Activated CD8-positive, alpha-beta memory T cell treated with anti-CD3 and anti-CD28 coated beads for 1 hour (primary cell): ENCODE measurements at regions not wholly inside any gene's neighbourhood (a gene's known extent, or its start where the extent isn't known, plus 50 kb on each side); places are given as distances from the start of the nearest gene placed in this dataset.
"Not testable (repeated sequence)": the region's sequence is repeated elsewhere in the genome, so short reads cannot be mapped to it uniquely, and the experiment has no call there.

Experiments used
- DNase-seq, 2 donors: peaks; one replicate each; pipeline ENCODE4 v3.0.0-alpha.2; 2020; ENCODE audit warnings: low read depth in 1 of 2; ENCODE audit errors: extremely low read depth in 1 of 2

- no peak for DNase-seq
Observed at GRCh38 chr4:105023668-105024055, 123.0 kb upstream of the TET2 start.

- DNase-seq = no peak
Observed at GRCh38 chr4:105025263-105026017, 121.2 kb upstream of the TET2 start.

DNA sequence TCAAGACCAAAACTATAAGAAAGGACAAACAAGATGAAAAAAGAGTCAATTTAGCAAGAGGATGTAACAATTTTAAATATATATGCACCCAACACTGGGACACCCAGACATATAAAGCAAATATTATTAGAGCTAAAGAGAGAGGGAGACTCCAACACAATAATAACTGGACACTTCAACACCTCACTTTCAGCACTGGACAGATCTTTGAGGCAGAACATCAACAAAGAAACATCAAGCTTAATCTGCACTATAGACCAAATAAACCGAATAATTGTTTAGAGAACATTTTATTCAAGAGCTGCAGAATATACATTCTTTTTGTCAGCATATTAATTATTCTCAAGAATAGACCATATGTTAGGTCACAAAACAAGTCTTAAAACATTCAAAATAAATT lies 109.7 kb upstream of the TET2 start:
- no peak for DNase-seq

DNA sequence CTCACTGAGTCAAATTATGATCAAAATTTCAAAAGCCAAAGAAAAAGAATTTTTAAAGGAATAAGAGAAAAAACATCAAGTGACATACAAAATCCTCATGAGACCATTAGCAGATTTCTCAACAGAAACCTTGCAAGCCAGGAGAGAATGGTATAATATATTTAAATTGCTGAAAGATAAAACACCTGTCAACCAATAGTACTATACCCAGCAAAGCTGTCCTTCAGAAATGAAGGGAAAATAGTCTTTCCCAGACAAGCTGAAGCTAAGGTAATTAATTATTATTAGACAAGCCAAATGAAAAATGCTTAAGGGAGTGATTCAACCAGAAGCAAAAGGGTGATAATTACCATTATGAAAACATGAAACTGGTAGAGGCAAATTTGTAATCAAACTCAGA lies 104.2 kb upstream of the TET2 start:
- DNase-seq = no peak

DNA sequence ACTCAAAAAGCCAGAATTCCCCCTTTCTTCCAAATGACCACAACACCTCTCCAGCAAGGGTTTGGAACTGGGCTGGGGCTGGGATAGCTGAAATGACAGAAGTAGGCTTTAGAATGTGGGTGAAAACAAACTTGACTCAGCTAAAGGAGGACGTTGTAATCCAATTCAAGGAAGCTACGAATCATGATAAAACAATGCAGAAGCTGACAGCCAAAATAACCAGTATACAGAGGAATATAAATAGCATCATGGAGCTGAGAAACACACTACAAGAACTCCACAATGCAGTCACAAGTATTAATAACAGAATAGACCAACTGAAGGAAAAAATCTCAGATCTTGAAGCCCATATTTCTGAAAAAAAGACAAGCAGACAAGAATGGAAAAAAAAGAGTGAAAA lies 95.8 kb upstream of the TET2 start:
- no peak for DNase-seq

DNA sequence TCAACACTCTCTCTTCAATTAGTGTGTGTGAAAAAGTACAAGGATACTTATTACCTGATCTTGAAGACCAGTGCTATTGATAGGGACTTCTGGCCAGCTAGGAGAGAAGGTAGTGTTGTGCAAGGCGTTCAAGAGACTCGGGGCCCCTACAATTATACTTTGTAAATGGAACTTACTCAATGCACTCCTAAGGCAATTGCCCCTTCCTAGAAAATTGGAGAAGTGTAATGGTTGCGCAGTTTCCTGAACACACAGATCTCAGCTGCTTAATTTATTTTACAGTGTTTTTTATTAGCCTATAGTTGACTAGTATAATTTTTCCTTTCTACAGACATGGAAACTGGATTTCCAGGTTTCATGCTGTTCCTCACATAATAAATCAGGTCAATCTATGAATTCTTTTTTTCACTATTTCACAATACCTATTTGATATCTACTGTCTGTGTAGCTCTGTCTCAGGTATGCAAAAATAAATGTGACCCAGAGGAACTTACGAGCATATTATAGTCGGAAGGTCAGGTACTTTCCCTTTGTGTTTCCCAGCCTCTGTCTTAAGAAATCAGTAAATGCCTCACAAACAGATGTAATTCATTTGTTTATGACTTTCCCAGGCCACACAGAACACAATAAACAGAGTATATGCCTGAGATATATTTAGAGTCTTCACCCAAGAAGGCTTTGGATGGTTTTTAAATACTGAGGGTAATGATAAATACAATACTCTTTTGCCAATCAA lies 89.1 kb upstream of the TET2 start:
- DNase-seq = no peak

- DNase-seq = no peak
Observed at GRCh38 chr4:105058177-105058812, 88.4 kb upstream of the TET2 start.

DNA sequence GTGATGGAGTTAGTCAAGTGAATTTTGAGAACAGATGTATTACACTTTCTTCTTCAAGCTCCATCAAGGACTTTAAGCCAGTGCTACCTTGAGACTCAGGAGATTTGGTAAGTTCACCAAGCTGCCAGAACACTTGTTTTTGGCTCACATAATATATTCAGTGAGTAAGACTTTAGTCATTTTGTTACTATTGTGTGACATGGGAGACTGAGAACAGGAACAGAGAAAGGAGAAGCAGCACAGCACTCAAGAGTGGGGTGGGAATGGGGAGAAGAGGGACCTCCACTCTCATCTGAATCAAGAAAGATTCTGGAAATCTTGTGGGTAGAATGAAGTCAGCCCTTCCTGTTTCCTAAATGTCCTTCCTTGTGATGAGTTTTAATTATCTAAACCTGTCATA lies 87.3 kb upstream of the TET2 start:
- no peak for DNase-seq

DNA sequence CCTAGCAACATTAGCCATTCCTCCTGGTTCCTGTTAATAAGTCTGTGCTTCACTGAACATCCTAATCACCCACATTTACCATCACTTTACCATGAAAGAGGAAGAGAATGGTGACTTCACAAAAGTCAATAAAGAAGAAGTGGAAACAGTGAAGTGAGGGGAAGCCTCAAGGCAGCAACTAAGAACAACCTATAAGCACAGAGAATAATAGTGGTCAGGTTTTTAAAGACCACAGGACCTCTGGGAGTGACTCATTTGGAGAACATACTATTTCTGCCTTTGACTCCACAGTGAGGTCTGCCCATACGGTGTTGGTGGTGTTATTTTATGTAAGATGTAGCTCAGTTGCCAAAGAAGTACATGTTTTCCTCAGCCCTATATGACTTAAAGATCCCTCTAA lies 86.0 kb upstream of the TET2 start:
- no peak for DNase-seq

DNA sequence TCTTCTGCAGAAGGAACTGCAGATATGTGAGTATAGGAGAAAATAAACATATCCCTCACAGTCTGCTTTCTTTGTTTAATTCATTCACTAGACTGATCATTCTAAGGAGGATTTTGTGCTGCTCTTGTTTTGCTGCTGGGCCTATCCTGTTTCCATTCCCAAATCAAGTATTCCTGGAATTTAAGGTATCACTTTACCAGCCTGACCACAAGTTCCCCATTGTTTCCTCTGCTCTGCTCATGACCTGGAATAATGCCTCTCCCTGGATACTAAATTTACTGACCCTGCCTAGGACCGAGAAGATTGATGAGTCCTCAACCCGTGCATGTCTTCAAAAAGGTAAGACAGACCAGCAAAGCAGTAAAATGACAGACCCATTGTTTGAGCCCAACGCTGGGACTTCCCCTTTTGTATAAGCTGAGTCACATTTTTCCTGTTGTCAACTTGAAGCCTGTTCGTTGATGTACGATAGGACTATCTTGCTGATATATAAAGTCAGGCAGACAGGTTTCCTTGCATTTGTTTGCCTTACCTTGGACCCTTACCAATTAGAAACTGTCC lies 85.5 kb upstream of the TET2 start:
- no peak for DNase-seq

- no peak for DNase-seq
Observed at GRCh38 chr4:105061731-105062130, 84.9 kb upstream of the TET2 start.

- DNase-seq = no peak
Observed at GRCh38 chr4:105066401-105066800, 80.3 kb upstream of the TET2 start.

DNA sequence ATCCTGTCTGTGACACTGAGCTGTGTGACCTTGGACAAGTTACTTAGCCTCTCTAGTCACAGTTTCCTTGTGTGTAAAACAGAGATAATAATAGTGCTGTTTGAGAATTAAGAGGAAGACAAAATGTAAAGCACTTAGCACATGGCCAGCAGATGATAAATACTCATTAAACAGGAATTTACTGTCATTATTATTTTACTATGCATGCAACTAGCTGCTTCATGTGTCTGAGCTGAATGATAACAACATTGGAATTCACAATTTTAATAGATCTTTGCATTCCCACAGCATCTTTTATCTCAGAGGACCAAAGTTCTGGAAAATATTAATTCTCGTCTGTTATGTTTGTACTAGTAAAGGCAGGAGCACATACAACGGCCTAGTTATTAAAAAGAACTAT lies 79.2 kb upstream of the TET2 start:
- DNase-seq = no peak

- no peak for DNase-seq
Observed at GRCh38 chr4:105067946-105068345, 78.7 kb upstream of the TET2 start.

DNA sequence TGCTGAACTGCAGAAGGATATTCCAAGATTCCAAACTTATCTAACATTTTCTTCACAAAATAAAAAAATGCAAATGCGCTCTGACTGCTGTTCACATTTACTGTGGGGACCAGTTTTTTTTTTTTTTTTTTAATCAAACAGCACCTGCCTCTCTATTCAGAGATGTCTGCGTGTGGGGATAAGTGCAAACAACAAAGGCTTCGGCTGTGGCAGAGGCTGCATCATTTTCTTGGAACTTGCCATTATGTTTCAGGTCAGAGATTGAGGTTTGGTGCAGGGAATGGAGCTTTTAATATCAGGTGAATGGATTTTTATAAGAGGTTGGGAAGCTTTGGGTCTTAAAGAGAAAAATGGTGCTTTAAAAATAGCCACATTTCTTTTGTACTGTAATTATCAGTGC lies 78.2 kb upstream of the TET2 start:
- no peak for DNase-seq

GRCh38 chr4:105072095-105072494 lies 74.6 kb upstream of the TET2 start:
- DNase-seq = not testable (repeated sequence)

- DNase-seq = no peak
Observed at GRCh38 chr4:105074097-105074496, 72.6 kb upstream of the TET2 start.

GRCh38 chr4:105075045-105075444 lies 71.6 kb upstream of the TET2 start:
- no peak for DNase-seq

DNA sequence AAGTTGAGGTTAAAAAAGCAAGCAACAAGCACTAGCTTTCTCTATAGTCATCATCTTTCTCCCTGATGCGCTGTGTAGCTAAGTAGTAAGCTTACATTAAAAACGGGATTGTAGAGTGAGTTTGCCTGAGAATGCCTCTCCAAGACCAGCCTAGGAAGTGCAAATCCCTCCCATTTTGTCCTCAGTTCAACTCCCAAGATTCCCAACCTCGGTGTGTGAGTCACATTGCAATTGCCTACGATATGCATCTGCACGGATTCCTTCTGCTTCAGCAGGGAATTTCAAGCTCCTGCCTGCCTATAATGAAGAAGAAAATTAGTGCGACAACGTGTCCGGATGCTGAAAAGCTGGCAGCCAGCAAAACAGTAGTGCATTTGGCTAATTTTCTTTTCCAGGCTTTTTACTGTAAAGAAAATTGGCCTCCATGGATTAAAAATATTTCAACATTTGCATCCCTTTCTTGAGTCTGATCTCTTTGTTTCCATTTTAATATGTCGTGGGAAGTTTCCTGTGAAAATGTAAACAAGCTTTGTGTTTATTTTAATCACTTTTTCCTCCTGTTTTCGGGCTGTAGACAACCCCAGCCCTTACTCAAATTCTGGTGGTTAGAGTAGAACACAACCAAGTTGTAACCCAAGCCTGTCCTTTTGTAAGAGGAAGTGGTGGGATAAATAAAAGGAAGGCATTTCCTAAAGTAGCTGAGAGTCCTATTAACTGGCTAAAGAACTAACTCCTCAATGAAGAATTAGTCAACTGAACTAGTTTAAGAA lies 58.4 kb upstream of the TET2 start:
- DNase-seq = no peak

- DNase-seq = no peak
Observed at GRCh38 chr4:105092356-105092755, 54.3 kb upstream of the TET2 start.

- DNase-seq = no peak
Observed at GRCh38 chr4:105092768-105093167, 53.9 kb upstream of the TET2 start.
